NCI-H2171 (cell line): ENCODE measurements at regions not wholly inside any gene's neighbourhood (a gene's known extent, or its start where the extent isn't known, plus 50 kb on each side); places are given as distances from the start of the nearest gene placed in this dataset.

Experiments used
- DNase-seq: peaks from one replicate; lab custom pipeline; 2025; lab: John Stamatoyannopoulos, UW

DNA sequence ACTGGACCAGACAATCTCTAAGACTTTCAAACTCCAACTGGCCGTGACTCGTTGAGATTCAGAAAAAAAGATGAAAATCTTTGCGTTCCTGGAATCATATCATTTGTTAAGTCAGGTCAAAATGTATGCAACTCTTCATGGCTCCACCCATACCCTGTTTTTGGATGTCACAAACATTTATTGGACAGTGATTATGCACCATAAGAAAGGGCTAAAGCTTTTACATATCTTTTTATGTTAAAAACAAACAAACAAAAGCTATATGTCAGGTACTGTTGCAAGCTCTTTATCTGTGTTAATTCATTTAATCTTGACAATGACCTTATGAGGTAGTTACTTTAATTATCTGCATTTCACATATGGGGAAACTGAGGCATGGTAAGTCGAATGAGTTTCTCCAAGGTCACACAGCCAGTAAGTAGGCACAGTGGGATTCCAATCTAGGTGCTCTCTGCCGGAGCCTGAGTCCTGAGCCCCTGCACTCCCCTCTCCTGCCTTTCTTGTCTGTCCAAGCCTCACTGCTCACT lies 145.7 kb upstream of the MYCN start:
- DNase-seq, result no peak

- DNase-seq, result no peak
Observed at GRCh38 chr2:15795426-15795825, 144.9 kb upstream of the MYCN start.

DNA sequence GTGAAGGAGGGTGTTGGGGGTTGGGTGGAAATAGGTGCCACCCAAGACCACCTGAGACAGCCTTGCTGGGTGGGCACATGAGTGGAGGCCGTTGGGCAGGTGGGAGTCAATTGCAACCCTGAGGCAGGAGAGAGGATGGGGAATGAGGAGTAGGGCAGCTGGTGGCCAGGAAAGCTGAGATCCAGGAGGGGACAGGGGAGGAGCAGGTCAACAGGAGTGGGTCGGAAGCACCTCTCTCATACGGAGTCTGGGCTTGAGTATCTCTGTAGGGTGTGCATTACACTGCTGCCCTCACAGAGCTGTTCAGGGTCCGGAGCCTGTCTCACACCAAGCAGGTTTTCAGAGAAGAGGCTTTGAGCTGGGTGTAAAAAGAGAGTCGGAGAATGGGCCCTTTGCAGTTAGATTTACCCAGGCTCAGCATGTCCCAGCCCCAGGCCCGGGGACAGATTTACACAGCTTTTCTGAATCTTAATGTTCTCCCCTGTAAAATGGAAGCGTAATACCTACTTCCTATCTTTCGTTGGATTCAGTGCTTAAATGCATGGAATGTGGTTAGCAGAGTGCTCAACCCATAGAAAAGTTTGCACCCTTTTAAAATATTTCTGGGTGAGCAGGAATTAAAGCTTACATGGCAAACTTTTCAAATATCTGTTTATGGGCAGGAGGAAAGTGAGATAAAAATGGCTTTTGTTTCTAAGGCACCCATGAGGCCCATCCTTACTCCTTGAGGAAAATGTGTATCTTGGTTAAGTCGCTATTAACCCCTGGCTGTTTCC lies 144.0 kb upstream of the MYCN start:
- no peak for DNase-seq

DNA sequence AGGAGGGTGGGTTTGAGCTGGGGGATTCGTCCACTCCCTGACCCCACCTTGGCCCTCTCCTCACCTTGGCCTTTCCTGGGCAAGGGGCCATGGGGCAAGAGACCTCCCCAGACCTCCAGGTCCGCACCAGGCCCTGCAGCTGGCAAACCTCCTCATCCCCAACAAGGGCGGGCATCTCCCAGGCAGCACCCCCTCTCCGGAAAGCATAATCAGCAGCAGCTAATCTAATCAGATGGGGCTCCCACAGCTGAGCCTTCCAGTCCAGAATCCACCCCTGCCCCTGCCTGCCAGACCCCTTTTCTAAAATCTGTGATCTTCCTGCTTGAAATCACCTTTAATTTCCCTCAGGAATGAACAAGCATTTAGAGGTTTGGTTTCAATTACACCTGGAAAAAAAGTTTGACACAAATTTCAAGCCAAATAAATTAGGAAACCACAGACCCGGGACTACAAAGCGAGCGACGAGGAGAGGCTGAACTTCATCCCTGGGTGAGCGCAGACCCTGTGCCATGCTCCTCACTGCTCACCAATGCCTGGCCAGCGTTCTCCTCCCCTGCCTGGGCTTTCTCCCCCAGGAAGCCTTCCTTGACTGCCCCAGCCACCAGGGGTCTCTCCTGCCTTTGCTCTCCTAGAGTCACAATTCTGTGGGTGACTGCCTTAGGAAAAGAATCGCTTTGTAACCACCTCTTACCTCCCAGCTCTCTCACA lies 143.0 kb upstream of the MYCN start:
- no peak for DNase-seq

DNA sequence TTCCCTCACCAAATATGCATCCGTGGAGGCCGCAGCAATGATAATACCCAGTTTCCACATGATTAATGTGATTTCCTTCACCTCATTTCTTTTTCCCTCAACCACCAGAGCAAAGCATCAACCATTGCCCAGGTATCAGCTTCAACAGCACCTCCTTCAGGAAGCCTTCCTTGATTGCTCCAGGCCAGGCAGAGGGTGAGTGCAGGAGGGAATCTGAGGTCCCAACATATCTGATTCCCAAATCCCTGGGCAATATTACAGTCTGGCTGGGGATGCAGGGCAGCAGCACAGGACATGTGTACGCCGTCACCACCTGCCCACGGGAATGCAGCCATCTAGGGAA lies 142.4 kb upstream of the MYCN start:
- DNase-seq, result no peak

DNA sequence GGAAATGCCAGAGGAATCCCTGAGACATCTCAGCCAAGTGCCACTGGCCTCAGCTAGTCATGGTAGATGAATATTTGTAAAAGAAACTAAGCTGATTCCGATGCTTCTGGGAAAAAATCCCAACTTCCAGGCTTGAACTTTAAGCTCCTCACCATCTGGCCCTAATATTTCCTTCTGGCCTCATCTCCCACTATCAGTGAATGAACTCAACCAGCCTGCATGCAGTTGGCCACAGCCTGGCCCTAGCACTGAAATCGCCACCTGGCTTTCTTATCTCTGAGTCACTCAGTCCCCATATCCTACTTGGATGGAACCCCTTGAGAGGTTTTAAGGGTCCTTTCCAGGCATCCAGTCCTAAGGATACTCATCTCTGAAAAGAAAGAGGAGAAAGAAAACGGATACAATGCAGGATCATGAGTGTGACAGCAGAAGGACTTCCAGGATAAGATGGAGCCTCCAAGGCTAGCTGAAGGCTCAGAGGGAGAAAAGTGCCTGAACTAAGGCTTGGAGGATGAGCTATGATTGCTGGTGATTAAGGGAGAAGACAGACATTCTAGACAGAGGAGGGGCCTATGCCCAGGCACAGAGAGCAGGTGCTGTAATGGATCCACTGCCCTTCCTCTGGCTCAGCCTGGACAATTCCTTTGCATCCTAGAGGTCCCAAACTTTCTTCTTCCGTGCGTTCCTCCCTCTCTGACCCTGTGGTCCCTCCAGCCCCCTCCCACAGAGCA lies 141.5 kb upstream of the MYCN start:
- no peak for DNase-seq

DNA sequence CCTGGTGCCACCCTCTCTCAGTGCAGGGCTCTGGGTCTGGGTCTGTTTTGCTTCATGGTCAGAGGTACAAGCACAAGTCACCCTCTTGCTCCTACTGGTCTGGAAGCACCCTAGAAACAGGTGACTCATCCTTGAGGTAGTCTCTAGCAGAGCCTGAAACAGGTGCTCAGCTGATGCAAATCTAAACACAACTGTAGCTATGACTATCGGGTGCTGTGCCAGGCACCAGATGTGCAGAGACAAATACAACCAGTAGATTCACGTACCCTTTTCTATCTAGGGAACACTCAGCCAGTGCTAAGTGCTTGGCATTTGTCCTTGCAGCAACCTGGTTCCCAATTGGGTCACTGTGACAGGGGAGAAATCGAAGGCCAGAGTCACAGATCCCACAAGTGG lies 140.9 kb upstream of the MYCN start:
- no peak for DNase-seq

- DNase-seq, result no peak
Observed at GRCh38 chr2:15800495-15801329, 139.6 kb upstream of the MYCN start.

DNA sequence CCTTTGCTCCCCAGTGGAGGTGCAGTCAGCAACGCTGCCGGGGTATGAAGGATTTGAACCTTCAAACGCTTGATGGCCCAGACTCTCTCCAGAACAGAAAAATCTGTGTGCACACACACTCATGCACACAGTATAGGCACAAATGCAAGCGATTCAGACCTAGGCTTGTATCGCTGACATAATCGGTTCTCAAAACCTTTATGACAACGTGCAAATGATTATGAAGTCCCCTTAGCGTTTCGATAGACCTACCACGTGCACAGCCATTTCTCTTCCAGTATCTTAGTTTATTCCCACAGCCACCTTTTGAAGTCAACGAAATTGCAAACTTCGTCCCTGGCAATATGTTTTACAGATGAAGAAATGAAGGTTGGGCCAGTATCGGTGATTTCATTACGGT lies 138.9 kb upstream of the MYCN start:
- no peak for DNase-seq

DNA sequence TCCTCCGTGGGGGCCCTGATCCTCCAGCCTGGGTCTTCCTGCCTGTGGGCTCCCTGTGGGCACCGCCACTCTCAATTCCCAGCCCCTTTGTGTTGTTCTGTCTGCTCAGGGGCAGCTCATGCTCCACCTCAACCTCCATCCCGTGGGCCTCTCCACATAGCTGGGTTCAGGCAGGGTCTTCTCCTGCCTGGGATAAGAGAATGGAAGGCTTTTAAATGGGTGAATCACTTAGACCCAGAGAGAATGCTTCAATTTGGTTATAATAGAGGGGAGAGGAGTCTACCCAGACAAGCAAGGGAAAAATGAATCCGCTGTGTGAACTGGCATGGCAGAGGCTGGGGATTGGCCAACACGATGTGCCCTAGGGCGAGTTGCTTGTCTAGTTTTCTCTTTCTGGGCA lies 138.4 kb upstream of the MYCN start:
- DNase-seq, result no peak

DNA sequence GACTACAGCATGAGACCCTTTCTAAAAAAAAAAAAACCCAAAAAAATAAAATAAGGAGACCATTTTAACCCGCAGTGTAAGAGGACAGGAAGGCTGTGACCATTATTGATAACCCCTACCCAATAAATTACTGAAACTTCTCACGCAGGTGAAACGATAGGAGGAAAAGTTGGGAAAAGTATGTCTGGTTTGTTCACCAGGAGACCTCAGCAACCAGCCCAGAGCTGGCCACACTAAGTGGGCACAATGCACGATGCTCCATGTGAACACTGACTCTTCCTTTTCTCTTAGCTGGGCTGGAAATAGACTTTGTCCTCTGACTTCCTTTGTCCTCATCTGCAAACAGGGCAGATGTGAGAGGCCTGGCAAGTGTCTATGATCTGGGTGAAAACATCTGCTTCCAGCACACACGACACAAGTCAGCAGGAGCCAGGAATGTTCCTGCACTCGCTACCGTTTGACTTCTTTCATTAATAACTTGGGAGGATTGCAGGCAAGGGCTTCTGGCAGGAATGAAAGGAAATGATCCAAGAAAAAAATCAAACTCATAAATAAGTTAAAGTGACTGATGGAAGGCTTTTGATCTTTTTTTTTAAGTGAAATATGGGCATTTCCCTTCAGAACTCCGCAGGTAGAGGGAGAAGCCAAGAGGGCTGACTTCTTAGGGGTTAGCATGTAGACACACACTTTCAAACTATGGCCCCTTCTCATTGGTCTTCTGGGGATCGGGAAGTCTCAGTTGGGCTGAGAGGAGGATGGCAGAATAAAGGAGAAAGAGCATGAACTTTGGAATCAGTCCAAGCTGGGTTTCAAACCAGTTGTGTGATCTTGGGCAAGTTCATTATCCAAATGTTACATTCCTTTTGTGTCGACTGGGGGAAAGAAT lies 137.4 kb upstream of the MYCN start:
- no peak for DNase-seq

DNA sequence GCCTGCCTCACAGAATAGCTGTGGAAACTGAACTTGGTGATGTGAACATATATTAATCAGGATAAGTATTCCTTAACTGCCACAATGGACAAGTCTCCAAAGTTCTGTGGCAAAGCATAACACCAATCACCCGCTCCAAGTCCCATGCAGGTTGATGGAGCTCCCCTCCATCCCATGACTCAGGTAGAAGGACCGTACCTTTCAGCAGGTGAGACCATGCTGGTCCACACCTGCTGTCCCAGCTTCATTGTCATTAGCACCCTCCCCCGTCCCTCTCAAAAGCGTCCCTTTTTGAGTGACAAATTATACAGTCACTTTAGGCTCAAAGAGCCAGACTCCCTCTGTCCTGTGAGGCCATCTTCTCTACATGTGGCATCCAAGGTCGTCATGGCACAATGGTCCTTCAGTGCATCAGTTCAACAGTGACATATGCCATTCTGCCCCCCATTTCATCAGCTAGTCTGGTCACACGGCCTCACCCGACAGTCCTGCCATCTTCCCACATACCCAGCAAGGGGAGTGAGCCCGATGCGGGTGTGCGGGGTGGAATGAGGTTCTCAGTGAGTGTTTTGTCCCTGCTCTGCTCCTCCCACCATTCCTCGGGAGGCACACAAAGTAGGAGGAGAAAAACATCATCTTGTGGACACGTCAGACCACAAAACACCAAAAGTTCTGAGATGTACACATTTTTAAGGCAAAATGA lies 136.7 kb upstream of the MYCN start:
- DNase-seq, result no peak

DNA sequence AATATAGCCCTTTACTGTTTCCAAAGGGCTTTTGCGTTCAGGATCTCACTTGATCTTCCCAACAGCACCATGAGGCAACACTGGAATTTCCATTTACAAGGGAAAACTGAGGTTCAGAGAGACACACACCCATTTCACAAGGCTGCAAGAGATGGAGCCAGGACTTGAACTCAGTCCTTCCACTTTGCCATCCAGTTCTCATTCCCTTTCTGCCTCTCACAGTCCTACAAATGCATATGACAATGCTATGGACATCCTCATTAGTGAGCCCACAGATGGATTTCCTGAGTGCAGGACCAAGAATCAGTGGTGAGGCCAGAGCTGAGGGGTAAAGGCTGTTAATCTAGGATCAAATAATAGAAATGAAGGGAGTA lies 136.1 kb upstream of the MYCN start:
- DNase-seq, result no peak

- DNase-seq, result no peak
Observed at GRCh38 chr2:15804691-15805090, 135.7 kb upstream of the MYCN start.

- no peak for DNase-seq
Observed at GRCh38 chr2:15805206-15805605, 135.1 kb upstream of the MYCN start.

DNA sequence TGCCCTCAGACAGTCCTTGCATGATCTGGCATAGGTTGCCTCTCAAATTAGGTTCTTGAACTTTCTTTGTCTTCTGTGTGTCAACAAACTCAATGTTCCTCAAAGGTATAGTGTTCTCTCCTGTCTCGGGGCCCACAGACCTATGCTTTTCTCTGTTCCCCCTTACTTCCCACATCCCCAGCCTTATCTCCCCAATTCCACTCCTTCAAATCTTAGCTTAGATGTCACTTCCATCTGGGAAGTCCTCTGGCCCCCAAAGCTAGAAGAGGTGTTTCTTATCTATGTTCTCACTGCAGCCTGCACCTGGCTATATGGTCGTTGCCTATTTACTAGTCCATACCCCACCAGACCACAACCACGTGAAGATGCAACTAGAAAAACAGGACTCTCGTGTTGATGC lies 134.6 kb upstream of the MYCN start:
- DNase-seq, result no peak

DNA sequence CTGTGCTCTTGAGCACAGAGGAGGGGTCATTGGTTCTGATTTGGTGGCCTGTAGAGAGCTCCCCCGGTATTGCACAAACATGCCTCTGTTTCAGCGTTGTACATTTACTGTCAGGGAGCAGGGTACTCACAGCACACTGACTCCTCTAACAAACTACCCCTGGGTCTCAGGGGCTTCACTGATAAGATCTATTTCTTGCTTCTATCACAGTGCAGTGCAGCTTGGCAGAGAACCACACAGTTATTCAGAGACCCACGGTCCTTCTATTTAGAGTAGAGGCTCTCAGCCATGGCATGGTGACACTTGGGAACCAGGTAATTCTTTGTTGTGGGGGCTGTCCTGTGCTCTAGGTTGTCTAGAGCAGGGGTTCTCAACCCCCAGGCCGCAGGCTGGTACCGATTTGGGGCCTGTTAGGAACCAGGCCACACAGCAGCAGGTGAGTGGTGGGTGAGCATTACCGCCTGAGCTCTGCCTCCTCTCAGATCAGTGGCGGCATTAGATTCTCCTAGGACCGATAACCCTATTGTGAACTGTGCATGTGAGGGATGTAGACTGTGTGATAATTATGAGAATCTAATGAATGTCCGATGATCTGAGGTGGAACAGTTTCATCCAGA lies 133.4 kb upstream of the MYCN start:
- DNase-seq, result no peak

- DNase-seq, result no peak
Observed at GRCh38 chr2:15807418-15808203, 132.7 kb upstream of the MYCN start.

- no peak for DNase-seq
Observed at GRCh38 chr2:15808204-15808910, 132.0 kb upstream of the MYCN start.
